Choroid plexus epithelial cell (primary cell): ENCODE measurements at regions not wholly inside any gene's neighbourhood (a gene's known extent, or its start where the extent isn't known, plus 50 kb on each side); places are given as distances from the start of the nearest gene placed in this dataset.

ENCODE experiments used
- DNase-seq: peaks from one replicate; pipeline ENCODE4 v3.0.0-alpha.2; 2010; ENCODE audit warnings: low read depth
- H3K4me3 ChIP-seq: 2 replicates; pipeline ENCODE4 v1.5.1; 2011; ENCODE audit warnings: low read depth, mild to moderate bottlenecking, control low read depth, low read length, moderate library complexity
- TF ChIP-seq, protein P1 (sequence below): conservative IDR thresholded peaks from 2 replicates; pipeline ENCODE4 v1.5.1; 2011; ENCODE audit warnings: low read depth, mild to moderate bottlenecking, control low read depth, inconsistent platforms, low read length, moderate library complexity

DNA sequence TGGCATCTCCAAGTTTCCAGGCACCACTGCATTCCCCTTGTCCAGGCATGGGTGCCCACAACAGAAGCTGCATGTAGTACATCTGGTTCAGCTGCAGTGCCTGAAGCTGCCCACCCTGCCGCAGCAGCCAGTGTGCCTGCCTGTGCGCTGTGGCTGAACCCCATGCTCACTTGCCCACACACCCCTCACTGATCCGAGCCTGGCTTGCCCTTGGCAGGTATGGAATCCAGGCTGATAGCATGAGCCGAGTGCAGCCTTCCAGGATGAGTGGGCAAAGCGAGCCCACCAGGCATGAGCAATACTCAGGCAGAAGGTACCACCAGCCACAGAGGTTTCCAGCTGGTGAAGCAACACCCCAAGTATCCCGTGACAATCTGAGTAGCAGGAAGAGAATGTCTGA lies 280.3 kb upstream of the KLF12 start:
- no peak for DNase-seq

DNA sequence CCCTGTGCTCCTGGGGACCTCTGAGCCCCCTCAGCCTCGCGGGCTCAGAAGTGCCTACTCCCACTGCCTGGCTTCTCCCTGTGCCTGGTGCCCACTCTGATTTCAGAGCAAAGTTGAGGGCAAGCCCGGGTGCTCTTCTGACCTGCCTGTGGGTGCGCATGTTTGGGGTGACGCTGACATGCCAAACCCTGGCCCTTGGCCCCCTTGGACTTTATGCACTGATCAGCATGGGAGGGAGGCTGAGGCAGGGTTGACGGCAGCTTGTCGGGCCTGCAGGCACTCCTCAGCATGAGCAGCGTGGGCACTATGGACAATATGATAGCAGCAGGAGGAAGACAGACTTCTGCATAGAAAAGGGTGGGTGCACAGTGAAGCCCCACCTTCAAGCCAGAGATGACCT lies 279.3 kb upstream of the KLF12 start:
- TF ChIP-seq, protein P1, sequence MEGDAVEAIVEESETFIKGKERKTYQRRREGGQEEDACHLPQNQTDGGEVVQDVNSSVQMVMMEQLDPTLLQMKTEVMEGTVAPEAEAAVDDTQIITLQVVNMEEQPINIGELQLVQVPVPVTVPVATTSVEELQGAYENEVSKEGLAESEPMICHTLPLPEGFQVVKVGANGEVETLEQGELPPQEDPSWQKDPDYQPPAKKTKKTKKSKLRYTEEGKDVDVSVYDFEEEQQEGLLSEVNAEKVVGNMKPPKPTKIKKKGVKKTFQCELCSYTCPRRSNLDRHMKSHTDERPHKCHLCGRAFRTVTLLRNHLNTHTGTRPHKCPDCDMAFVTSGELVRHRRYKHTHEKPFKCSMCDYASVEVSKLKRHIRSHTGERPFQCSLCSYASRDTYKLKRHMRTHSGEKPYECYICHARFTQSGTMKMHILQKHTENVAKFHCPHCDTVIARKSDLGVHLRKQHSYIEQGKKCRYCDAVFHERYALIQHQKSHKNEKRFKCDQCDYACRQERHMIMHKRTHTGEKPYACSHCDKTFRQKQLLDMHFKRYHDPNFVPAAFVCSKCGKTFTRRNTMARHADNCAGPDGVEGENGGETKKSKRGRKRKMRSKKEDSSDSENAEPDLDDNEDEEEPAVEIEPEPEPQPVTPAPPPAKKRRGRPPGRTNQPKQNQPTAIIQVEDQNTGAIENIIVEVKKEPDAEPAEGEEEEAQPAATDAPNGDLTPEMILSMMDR = no peak
- no peak overlapping the region for H3K4me3 ChIP-seq

More for the DNA sequence above, 280.3 kb upstream of the KLF12 start:
- H3K4me3 ChIP-seq = no peak overlapping the region
- TF ChIP-seq, protein P1 = no peak

DNA sequence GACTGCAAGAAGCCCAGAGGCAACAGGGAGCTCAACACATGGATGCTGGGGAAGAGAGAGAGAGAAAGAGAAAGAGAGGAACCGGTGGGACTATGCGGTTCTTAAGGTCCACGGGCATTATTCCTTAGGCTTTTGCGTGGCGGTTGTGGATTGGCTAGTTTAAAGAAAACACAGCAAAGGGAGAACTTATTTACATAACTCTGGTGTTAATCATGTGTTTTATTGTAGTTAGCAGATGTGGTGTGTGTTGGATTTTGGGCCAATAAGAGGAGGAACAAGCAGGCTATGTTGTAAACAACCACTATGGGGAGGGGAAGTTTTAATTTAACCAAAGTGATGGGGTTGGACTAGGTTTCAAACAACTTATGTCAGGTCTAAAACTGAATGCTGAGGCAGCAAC lies 275.3 kb upstream of the KLF12 start:
- no peak for DNase-seq
- TF ChIP-seq, protein P1 = no peak
- H3K4me3 ChIP-seq = no peak overlapping the region

More for the DNA sequence above, 279.3 kb upstream of the KLF12 start:
- DNase-seq = no peak

DNA sequence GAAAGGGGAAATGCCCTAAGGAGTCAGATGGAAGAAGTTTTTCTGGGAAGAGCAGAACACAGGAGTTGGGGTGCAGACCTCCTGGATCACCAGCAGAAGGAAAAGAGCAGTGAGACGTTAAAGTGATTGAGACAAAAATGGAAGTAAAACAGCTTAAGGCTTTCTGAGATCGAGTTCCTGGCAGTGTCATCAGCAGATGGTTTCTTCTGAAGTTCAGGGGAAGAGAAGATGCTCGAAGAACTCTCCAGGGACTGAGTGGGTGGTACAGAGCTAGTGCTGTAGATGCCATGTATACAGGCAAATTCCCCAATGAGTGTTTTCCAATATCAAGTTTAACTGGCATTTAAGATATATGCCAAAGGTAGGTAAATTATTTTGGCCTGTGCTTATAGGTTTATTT lies 272.2 kb upstream of the KLF12 start:
- no peak overlapping the region for H3K4me3 ChIP-seq
- DNase-seq = no peak
- TF ChIP-seq, protein P1 = no peak

DNA sequence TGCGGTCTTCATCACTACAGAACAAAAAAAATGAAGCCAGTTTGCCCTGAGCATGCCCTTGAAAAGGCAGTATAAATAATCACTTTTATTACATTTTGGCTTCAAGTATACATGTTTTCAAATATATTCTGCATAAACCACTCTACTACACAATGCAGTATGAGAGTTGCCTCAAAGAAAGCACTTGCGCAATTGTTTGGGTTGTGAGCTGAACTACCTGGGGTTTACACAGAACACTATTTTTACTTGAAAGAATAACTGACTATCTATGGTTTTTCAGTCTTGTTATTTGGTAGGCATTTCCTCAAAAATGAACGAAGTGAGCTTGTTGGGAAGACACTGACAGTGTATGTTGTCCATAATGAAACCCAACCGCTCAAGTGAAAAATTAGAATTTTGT lies 264.4 kb upstream of the KLF12 start:
- H3K4me3 ChIP-seq = no peak overlapping the region
- TF ChIP-seq, protein P1 = no peak
- DNase-seq = no peak

DNA sequence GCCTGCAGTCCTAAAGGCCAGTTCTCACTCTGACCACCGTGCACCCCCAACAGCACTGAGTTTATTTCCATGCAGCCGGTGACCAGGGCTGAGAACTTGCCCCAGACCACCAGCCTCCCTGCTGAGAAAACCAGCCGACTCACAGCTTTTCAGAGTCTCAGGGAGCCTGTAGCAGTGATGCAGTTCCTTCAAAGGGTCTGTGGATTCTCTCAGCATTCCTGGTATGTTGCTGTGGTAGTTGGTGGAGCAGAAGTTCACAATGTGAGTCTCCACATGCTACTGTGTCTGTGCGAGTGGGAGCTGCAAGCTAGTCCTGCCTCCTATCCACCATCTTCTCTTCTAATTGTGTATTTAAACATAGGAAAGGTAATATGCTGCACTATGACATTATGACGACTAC lies 254.9 kb upstream of the KLF12 start:
- no peak overlapping the region for H3K4me3 ChIP-seq
- DNase-seq = peak; percentile 30
- TF ChIP-seq, protein P1 = no peak

DNA sequence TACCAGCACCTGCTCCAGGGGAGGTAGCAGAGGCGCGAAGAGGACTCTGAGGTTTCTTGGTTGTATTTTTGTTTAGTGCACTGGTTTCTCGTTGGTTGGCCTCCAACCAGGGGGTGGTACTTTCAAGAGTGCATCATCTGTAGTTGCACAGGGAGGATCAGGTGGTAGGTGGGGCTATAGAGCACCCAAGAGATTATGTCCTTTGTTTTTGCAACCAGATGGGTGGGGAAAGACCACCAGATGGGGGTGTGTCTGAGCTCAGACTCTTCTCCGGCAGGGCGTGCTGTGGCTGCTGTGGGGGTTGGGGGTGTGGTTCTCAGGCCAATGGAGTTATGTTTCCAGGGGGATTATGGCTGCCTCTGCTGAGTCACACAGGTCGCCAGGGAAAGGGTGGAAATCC lies 254.4 kb upstream of the KLF12 start:
- no peak for DNase-seq
- no peak overlapping the region for H3K4me3 ChIP-seq
- TF ChIP-seq, protein P1 = no peak
